ENCODE measurements at regions not wholly inside any gene's neighbourhood (a gene's known extent, or its start where the extent isn't known, plus 50 kb on each side); places are given as distances from the start of the nearest gene placed in this dataset.
A peak's percentile ranks its signal among the peaks of the same experiment; 100 is the strongest.

DNA sequence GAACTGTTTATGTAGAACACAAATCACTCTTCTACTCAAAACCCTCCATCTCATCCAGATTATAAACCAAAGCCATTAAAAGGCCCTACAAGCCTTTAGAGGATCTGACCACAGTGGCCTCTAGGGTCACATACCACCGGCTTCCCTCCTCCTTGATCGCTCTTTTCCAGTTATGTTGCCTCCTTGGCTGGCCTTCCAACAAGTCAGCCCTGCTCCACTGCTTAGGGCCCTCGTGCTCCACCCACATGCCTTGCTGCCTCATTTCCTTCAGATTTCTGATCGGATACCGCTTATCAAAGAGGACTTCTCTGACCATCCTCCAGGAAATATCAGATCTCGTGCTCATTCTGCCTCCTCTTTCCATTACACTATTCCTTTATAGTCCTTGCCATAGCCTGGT, 139.4 kb upstream of the RAI14 start:
- TF ChIP-seq, protein P1, sequence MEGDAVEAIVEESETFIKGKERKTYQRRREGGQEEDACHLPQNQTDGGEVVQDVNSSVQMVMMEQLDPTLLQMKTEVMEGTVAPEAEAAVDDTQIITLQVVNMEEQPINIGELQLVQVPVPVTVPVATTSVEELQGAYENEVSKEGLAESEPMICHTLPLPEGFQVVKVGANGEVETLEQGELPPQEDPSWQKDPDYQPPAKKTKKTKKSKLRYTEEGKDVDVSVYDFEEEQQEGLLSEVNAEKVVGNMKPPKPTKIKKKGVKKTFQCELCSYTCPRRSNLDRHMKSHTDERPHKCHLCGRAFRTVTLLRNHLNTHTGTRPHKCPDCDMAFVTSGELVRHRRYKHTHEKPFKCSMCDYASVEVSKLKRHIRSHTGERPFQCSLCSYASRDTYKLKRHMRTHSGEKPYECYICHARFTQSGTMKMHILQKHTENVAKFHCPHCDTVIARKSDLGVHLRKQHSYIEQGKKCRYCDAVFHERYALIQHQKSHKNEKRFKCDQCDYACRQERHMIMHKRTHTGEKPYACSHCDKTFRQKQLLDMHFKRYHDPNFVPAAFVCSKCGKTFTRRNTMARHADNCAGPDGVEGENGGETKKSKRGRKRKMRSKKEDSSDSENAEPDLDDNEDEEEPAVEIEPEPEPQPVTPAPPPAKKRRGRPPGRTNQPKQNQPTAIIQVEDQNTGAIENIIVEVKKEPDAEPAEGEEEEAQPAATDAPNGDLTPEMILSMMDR (conservative IDR thresholded peaks at IDR 0.05) = no peak
- H3K27ac ChIP-seq = no peak overlapping the region

DNA sequence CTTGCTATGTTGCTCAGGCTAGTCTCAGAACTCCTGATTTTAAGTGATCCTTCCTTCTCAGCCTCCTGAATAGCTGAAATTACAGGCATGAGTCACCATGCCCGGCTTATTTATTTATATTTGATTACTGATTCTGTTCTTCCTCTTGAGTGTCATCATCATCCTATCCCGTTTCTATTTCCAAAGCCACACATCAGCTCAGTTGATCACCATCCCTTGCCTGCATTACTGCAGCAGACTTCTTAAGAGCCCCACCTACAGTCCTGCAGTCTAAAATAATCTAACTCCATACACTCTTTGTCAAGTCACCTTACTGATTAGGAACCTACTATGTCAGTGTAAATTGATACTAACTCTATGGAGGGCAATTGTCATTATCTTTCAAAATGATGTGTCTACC, 138.9 kb upstream of the RAI14 start:
- TF ChIP-seq, protein P1 (conservative IDR thresholded peaks at IDR 0.05) = no peak
- H3K27ac ChIP-seq = no peak overlapping the region

DNA sequence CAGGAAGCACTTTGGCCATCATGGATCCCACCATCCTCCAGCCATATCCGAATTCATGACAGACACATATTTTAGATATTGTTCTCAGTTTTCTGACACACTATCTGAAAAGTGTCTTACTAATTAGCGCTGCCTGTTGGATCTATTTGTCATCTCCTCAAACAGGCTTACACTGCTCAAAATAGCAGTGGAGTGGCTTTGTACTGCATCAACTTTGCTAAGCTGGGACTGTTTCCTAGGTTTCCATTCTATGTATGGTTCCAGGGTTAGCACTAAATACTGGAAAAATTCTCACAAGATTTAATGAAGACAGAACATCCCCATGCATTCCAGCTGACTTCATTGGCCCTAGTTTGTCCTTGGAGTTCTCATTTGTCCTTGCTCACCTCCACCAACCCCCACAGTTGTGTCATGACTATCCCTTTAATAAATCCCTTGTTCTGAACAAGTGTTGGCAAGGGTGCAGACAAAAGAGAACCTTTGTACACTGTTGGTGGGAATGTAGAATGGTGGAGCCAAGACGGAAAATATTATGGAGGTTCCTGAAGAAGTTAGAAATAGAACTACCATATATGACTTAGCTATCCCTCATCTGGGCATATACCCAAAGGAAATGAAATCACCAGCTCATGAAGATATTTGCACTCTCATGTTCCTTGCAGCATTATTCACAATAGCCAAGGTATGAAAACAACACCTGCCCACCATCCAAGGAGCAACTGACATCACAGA, 136.5 kb upstream of the RAI14 start:
- TF ChIP-seq, protein P1 (conservative IDR thresholded peaks at IDR 0.05) = no peak
- no peak overlapping the region for H3K27ac ChIP-seq

DNA sequence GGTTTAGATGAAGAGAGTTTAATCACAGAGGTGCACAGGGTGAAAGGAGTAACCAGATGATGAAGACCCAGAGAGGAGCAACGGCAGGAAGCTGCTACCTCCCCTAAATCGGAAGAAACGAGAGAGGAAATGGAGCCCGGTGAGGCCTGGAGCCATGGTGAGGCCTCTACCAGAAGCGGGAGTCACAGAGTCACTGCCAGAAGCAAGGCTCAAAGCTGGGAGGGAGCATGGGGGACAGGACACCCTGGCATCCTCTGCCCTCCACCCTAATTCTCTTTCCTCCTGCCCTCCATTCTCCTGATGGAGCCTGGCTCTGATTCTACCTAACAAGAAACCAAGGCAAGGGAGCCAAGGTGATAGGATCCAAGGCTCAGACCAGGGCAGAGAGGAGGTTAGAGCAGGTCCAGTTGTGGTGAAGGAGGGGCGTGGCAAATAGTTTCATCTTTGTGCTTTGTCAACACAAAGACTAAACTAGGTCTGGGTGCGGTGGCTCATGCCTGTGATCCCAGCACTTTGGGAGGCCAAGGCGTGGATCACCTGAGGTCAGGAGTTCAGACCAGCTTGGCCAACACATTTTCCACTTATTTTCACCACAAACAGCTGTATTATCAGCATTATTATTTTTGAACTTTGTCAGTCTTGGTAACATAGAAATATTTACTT, 134.4 kb upstream of the RAI14 start:
- peak overlapping the region; percentile 44; the same call in 1 of the 2 replicates for H3K27ac ChIP-seq
- TF ChIP-seq, protein P1 (conservative IDR thresholded peaks at IDR 0.05) = no peak

DNA sequence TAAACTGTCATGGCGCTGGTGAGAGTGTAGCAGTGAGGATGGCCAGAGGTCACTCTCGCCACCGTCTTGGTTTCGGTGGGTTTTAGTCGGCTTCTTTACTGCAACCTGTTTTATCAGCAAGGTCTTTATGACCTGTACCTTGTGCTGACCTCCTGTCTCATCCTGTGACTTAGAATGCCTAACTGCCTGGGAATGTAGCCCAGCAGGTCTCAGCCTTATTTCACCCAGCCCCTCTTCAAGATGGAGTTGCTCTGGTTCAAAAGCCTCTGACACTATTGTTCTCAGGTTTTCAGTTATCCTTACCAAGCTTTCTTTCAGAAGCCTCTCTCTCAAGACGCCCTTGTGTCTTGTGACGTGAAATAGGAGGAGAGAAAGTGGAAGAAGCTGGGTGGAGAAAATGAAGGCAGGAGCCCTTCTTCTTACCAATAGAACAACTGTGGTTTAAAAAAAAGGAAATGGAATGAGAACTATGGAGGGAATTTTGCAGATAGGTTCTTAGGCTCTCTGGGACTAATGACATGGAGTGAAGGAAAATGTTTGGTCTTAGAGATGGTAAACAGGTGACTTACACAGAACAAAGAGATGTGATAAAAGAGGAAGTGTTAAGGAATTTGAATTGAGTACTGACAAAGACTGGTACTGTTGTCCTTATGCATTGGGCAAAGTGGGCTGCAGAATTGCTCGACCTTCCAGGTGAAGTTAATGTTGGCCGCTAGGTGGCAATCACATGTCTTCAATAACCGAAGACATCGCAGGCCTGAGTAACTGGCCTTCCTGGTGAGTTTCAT, 133.3 kb upstream of the RAI14 start:
- H3K27ac ChIP-seq = peak overlapping the region; percentile 44; the same call in 1 of the 2 replicates
- TF ChIP-seq, protein P1 (conservative IDR thresholded peaks at IDR 0.05) = peak; percentile 84

DNA sequence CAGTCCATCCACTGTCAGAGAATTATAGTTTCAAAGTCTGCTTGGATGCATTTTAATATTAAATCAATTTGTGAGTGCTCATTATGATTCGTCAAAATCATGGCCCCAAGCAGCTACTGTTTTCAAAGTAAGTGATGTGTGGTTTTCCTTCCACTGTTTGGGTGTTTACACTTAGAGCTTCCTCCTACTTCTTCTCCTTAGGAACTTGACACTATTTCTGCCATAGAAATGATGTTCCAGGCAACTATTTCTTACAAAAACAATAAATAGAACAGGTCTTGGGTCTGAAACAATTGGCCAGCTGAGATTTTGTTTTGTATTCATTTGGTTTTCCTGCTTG, 132.8 kb upstream of the RAI14 start:
- peak overlapping the region; percentile 44; the same call in 1 of the 2 replicates for H3K27ac ChIP-seq
- TF ChIP-seq, protein P1 (conservative IDR thresholded peaks at IDR 0.05) = peak; percentile 54

DNA sequence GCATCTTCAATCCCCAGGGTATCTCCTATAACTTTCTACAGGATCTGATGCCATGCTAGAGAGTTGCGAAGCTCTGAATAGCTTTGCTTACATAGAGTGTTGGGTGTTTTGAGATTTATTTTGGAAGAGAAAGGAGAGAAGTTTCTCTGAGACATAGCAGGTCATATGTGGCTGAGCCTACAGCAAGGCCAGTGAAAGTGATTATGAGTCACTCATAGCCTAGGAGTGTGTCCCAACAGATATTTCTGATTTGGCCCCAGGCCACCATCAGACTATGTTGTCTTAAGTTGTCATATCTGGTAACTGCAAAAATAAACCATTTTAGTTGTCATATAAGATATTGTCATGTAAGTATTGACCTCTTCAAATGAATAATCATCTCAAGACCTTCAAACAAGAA, 132.0 kb upstream of the RAI14 start:
- H3K27ac ChIP-seq = no peak overlapping the region; the same call in 1 of the 2 replicates
- TF ChIP-seq, protein P1 (conservative IDR thresholded peaks at IDR 0.05) = no peak

Data from VCaP (cell line).